AG10803 (cell line): ENCODE measurements at regions not wholly inside any gene's neighbourhood (a gene's known extent, or its start where the extent isn't known, plus 50 kb on each side); places are given as distances from the start of the nearest gene placed in this dataset.

Experiments used
- DNase-seq: peaks from one replicate; pipeline ENCODE4 v3.0.0; 2010; ENCODE audit warnings: low read depth
- H3K4me3 ChIP-seq: 2 replicates; pipeline ENCODE4 v1.5.1; 2011; ENCODE audit warnings: mild to moderate bottlenecking, low read length, control low read depth
- TF ChIP-seq, protein P1 (sequence below): conservative IDR thresholded peaks from 2 replicates; pipeline ENCODE4 v1.5.1; 2011; ENCODE audit warnings: mild to moderate bottlenecking, low read length, control low read depth, inconsistent platforms

DNA sequence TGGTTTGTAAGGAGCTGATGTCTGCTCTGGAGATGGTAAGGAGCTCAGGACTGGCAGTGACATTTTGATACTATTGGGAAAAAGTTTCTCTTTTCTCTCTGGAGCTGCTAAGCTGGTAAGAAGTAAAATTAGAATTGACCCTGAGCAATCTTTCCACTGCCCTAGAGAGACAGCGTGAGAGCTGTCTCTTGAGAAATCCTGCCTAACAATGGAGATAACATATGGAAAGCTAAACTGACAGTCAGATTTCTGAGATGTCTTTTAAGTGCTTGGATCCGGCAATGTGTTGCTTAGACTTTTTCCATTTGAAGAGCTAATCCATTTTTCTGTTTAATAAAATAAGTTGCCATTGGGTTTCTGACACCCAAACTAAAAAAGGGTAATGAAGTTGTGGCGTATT is 302.4 kb downstream of the KCNS3 start:
- H3K4me3 ChIP-seq, result no peak overlapping the region
- TF ChIP-seq, protein P1, sequence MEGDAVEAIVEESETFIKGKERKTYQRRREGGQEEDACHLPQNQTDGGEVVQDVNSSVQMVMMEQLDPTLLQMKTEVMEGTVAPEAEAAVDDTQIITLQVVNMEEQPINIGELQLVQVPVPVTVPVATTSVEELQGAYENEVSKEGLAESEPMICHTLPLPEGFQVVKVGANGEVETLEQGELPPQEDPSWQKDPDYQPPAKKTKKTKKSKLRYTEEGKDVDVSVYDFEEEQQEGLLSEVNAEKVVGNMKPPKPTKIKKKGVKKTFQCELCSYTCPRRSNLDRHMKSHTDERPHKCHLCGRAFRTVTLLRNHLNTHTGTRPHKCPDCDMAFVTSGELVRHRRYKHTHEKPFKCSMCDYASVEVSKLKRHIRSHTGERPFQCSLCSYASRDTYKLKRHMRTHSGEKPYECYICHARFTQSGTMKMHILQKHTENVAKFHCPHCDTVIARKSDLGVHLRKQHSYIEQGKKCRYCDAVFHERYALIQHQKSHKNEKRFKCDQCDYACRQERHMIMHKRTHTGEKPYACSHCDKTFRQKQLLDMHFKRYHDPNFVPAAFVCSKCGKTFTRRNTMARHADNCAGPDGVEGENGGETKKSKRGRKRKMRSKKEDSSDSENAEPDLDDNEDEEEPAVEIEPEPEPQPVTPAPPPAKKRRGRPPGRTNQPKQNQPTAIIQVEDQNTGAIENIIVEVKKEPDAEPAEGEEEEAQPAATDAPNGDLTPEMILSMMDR, result no peak
- no peak for DNase-seq

DNA sequence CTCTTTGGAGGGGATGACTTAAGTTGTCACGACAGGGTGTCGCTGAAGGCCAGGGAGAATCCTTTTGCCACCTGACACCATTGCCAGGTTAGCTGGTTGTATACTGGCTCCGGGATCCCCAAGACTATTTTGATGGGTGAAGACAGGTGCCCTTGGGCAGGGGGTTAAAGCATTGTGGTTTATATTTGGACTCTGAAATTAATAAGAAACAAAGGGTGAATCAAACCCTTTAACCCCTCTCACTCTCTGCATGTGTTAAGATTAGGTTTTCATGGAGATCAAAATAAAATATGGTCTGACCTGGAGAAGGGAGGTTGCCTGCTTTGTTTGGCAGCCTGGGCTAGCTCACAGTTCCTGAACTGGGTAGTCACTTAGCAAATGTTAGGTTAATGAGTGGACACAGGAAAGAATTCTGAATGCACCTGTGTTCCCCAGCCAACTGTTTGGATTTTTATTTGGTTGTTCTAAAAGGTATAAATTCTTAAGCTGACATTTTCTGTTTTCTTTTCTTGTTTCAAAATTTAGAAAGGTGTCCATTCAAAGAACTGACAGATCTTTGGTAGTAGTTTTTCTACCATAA is 301.7 kb downstream of the KCNS3 start:
- TF ChIP-seq, protein P1, result no peak
- no peak overlapping the region for H3K4me3 ChIP-seq
- no peak for DNase-seq

DNA sequence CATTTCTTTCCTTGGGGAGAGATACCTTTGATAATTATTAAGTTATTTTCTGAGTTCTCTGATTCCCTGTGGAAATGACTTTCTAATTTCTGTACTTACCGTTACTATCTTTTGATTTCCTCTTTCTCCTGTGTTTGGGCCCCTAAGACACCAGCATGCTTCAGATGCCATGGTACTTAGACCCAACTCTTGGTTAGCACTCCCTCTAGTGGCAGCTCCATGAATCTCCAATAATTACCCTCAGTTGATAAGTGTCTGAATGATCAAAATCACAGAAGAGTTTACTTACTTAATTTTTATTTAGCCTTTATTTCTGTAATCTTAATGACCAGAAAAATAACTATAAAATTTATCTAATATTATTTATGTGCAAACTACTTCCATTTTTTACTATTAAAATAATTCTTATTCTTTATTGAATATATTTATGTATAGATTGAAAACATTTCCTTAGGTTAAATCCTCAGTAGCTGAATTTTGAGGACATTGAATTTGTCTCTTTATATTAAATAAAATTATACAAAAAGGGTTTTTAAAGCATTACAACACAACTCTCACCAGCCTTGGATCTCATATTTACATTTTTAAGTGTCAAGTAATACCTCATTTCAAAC is 300.4 kb downstream of the KCNS3 start:
- DNase-seq, result peak; percentile 65
- TF ChIP-seq, protein P1, result peak; percentile 96
- no peak overlapping the region for H3K4me3 ChIP-seq

DNA sequence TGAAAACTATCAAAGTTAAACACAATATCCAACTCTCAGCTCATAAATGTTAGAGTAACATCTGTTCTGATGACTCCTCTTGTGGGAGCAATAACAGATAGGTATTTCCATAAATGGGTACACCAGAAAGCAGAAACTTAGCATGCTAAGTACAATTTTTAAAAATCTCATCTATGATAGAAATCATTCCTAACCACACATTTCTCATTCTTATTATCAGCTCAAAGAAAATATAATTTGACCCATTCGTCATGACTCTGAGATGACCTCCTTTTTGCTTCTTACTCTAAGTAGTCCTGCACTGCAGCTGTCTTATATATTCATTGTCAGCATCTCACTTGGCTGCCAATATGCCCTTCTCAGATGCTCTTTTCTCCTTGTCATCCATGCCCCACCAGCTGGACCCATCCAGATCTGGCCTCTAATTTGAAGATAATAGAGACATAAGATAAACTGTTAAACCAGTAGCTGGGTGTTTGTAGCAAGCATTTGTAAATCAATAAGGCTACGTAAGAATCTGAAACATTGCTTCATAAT is 298.3 kb downstream of the KCNS3 start:
- TF ChIP-seq, protein P1, result no peak
- DNase-seq, result no peak
- no peak overlapping the region for H3K4me3 ChIP-seq

DNA sequence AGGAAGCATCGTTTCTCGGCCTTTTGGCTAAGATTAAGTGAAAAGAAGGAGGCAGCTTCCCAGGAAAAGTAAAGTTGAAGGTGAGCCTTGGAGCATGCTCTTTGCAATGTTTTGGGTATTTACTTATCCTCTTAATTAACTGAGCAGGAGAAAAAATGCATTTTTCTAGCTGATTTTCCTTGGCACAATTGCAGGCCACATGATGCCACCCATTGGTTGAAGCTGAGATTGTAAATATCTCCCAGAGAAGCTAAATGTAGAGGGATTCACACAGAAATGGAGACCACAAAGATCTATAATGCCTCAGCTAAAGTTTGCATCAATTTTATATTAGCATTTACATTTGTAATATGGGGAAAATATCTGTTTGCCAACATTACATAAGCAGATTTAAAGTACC is 294.1 kb downstream of the KCNS3 start:
- no peak for DNase-seq
- TF ChIP-seq, protein P1, result no peak

DNA sequence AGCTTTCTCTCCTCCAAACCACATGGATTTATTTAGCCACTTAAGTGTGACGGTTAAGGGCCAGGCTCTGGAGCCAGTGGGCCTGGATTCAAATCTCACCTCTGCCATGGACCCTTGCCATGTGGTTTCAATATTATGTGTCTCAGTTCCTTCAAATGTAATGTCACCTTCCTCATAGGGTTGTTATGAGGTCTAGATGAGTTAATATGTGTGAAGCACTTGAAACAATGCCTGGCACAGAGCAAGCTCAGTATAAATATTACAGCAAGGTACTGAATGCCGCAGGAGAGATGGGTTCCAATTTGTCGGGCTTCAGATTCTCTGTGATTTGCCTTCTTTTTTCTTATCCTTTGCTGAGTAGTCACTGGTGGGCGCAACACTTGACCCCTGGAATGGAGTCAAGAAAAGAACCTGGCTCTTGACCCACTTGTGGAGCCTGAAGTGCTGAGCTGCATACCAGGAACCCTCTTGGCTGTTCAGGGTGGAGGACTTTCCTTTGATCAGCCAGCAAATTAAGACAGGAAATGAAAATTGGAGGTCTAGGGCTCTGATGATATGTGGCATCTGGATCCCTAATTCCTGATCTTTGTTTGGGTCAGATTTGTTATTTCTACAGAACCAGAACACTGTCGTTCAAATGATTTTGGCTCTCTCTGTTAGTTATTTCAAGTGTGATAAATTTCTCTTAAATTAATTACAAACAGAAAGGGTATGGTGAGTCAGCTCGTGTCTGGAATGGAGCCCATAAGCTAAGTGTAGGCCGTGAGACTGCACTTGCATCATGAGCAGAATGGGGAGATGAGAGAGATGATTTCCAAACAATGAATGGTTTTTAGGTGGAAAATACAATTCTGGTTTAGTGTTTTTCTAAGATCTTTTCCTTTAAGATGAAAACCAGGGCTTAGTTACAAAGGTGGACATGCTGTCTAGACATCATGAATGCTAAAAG is 293.0 kb downstream of the KCNS3 start:
- TF ChIP-seq, protein P1, result no peak
- H3K4me3 ChIP-seq, result no peak overlapping the region
- peak; percentile 83 for DNase-seq

More for the DNA sequence above, 294.1 kb downstream of the KCNS3 start:
- no peak overlapping the region for H3K4me3 ChIP-seq
